Astrocyte of the spinal cord (primary cell): ENCODE measurements at regions not wholly inside any gene's neighbourhood (a gene's known extent, or its start where the extent isn't known, plus 50 kb on each side); places are given as distances from the start of the nearest gene placed in this dataset.
"Not testable (repeated sequence)": the region's sequence is repeated elsewhere in the genome, so short reads cannot be mapped to it uniquely, and the experiment has no call there.

Experiments used
- DNase-seq: peaks from one replicate; pipeline ENCODE4 v3.0.0; 2011; ENCODE audit warnings: low read depth, low spot score
- H3K4me3 ChIP-seq: 2 replicates; pipeline ENCODE4 v1.5.1; 2011; ENCODE audit warnings: low read depth, mild to moderate bottlenecking, low read length, moderate library complexity
- CTCF ChIP-seq: IDR thresholded peaks from 2 replicates; pipeline ENCODE4 v1.5.1; 2012; ENCODE audit warnings: low read depth, mild to moderate bottlenecking, low read length, inconsistent platforms
- in situ Hi-C: cut with HindIII; loops from 2 replicates; pipeline ENCODE4 v1.10.0; 2017; ENCODE audit warnings: low sequenced_read_pairs

GRCh38 chr2:146385031-146385430 lies 1459.8 kb upstream of the ACVR2A start:
- in situ Hi-C loops, result no loop called here
- no peak for TF ChIP-seq CTCF
- no peak overlapping the region for H3K4me3 ChIP-seq
- DNase-seq, result no peak

- DNase-seq, result no peak
- no peak for TF ChIP-seq CTCF
- in situ Hi-C loops, result no loop called here
- H3K4me3 ChIP-seq, result no peak overlapping the region
These were observed 1468.2 kb upstream of the ACVR2A start for GRCh38 chr2:146376511-146377064.

- no peak for TF ChIP-seq CTCF
- in situ Hi-C loops, result no loop called here
- DNase-seq, result no peak
- H3K4me3 ChIP-seq, result no peak overlapping the region
These were observed 1470.3 kb upstream of the ACVR2A start for GRCh38 chr2:146374505-146374904.

GRCh38 chr2:146371364-146371763 lies 1473.5 kb upstream of the ACVR2A start:
- H3K4me3 ChIP-seq, in situ Hi-C loops, DNase-seq: not testable (repeated sequence)

GRCh38 chr2:146370826-146371225 lies 1474.0 kb upstream of the ACVR2A start:
- TF ChIP-seq CTCF, result no peak
- in situ Hi-C loops, result no loop called here
- peak; percentile 8 for DNase-seq
- no peak overlapping the region for H3K4me3 ChIP-seq

GRCh38 chr2:146366276-146366675 lies 1478.6 kb upstream of the ACVR2A start:
- peak; percentile 9 for DNase-seq
- in situ Hi-C loops, result no loop called here
- no peak for TF ChIP-seq CTCF
- no peak overlapping the region for H3K4me3 ChIP-seq

GRCh38 chr2:146365041-146365440 lies 1479.8 kb upstream of the ACVR2A start:
- in situ Hi-C loops, result no loop called here
- no peak overlapping the region for H3K4me3 ChIP-seq
- no peak for TF ChIP-seq CTCF
- DNase-seq, result no peak
